ENCODE measurements at regions not wholly inside any gene's neighbourhood (a gene's known extent, or its start where the extent isn't known, plus 50 kb on each side); places are given as distances from the start of the nearest gene placed in this dataset.

GRCh38 chr1:209421186-209421585, 162.3 kb upstream of the CAMK1G start:
- no peak for DNase-seq

GRCh38 chr1:209421978-209422680, 161.4 kb upstream of the CAMK1G start:
- DNase-seq, result no peak

DNA sequence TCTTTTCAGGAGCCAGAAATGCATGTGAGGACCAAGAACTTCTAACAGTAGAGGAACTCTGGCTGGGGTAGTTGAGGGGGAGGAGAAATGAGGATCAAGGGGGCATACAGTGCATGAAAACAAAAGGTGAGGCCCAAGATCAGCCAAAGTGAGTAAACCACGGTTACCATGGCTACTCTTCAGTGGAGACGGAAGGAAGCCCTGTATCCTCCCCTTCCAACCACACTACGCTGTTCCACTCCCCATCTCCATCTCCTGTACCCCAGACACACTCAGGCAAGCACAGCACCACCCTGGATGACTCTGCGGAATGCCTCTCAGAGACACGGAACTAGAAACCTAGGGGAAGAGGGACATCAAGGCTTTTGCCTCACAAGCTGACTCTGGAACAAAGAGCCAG, 157.6 kb upstream of the CAMK1G start:
- no peak for DNase-seq

DNA sequence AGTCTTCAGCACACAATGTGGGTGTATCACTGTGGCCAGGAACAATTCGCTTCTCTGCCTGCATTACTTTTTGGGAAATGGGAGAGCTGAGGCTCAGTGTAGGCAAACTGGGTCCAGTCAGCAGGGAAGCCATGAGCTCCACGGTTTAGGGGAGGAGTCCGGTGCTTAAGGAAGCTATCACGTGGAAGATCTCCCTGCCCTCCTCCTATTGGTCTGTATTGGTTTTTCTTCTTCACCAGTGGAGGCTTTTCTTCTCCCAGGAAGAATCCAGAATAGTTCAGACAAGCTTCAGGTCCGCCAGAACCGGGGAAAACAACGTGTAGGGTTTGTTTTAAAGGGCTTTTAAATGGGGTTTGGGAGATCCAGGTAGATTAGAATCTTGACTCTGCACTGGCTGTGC, 156.2 kb upstream of the CAMK1G start:
- no peak for DNase-seq

- DNase-seq, result no peak
Measured at GRCh38 chr1:209427811-209428210, 155.7 kb upstream of the CAMK1G start.

- DNase-seq, result no peak
Measured at GRCh38 chr1:209428241-209428921, 155.1 kb upstream of the CAMK1G start.

GRCh38 chr1:209429611-209430010, 153.9 kb upstream of the CAMK1G start:
- DNase-seq, result no peak

- DNase-seq, result no peak
Measured at GRCh38 chr1:209430107-209430506, 153.4 kb upstream of the CAMK1G start.

GRCh38 chr1:209430821-209431259, 152.7 kb upstream of the CAMK1G start:
- DNase-seq, result no peak

DNA sequence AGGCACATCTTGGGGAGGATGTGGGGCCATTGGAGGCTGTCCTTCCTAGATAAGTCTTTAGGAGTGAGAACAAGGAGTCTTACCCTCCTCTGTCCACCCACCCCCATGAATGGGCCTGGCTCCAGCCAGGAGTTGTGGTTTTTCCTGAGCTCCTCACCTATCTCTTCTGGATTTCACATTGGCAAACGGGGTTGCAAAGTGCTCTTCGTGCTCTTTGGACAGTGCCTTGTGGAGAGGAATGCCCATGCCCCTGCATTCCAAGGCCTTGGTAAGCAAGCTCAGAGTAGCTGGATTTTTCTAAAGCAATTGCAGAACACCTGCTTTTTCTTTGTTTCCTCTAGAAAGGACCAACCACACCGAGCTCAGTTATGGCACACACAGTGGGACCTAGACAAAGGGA, 152.1 kb upstream of the CAMK1G start:
- DNase-seq, result no peak

GRCh38 chr1:209431813-209432442, 151.6 kb upstream of the CAMK1G start:
- DNase-seq, result no peak

DNA sequence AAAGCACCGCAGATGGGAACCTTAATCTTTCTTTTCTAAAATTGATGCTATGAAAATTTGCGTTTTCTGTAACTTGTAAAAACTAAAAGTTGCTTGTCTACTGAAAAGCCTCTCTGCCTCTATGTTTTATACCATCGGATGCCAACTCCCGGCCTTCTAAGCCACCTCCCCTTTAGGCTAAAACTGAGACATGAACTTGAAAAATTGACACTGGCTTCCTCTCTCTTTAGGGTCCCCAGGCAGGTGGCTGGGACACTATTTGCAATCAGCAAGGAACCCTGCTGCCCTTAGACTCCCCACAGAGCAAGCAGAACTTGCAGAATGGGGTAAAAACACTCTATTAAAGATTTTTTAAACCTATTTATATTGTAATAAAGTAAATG, 151.1 kb upstream of the CAMK1G start:
- DNase-seq, result no peak

GRCh38 chr1:209433649-209434031, 149.9 kb upstream of the CAMK1G start:
- DNase-seq, result no peak

DNA sequence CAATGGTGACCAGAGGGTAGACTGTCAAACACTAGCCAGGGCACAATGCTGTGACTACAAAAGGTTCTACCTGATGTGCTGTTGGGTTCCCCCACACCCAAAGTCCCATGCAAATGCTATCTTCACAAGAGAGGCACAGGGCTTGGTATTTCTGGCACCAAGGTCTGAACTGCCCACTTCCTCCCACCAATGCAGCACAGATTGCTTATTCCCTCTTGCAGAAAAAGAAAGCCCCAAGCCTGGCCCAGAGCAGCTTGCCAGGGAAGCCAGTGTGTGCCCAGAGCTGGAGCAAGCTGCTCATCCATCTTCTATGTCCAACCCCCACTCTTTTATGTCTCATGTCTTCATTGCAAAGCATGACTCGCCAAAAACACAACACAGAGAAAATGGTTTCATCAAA, 149.4 kb upstream of the CAMK1G start:
- no peak for DNase-seq

- no peak for DNase-seq
Measured at GRCh38 chr1:209434631-209435217, 148.8 kb upstream of the CAMK1G start.

DNA sequence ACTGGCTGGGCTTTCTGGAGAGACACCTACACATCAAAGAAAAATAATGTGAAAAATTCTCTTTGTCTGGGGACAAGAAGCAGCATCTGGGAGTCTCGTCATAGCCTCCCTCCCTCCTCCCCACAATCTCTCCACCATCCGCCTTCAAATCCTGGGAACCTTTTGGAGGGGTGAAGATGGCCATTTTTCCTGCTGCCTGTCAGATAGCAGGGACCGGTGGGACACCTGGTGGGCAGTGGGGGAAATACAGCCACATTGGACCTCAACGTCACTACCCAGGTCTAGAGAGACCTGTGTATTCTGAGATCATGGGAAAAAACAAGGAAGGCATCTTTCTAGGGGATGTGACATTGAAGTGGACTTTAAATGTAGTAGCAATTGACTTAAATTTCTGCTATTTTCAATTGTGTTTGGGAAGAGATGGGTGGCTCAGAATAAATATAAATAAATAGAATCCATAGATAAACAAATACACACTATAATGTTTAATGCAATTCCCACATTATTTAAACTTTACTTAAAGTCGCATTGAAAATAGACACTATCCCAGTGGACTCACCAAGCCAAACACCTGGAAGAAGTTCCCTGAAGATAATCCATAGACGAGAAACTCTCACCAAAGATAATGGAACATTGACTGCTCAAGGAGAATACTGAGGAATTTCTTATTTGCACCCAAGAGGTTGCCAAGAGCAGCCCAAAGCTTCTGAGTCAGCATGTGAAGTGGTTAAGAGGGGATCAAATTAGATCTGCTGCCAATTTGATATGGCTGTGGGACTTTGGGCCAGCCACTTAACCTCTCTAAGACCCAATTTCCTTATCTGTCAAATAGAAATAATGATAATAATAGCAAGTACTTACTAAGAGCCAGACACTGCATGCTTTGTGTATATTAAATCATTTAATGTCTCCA, 147.6 kb upstream of the CAMK1G start:
- DNase-seq, result peak in 1 of 5 donors; percentile 16

DNA sequence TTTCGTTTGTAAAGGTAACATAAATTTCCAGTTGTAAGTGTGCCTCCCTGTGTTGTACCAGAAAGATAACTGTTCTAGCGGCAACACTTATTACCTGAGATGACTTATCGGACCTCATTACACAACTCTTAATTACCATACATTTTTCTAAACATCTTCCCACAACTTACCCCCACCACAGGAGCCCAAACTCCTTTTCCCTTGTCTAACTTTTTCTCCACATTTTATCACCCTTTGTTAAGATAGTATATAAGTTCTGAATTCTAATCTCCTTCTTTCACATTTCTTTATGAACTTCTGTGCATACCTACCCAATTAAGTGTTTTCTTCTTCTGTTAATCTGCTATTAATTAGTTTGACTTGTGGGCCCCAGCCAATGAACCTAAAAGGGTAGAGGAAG, 143.7 kb upstream of the CAMK1G start:
- no peak for DNase-seq

DNA sequence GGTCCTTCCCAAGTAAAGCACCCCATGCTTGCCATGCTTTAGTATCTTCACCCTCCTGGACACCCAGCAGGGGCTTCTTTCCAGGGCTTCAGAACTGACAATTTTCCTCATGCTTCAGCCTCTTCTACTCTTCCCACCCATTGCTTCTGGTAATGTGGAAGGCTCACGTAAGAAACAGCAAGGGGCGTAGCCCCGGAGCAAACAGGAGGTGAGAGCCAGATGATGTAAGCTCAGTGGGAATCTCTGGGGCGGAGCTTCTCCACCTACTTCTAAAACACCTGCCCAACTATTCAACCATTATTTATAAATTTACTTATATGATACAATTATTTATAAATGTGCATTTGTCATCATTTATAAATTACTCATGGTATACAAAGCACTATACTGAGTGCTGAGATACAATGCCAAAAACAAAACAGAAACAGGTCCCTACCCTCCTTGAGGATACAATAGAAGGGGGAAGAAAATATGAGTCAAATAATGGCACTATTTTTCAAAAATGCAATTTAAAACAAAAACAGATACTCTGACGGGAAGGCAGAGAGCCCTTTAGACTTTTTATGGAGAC, 140.1 kb upstream of the CAMK1G start:
- no peak for DNase-seq

- DNase-seq, result no peak
Measured at GRCh38 chr1:209443975-209444651, 139.4 kb upstream of the CAMK1G start.

GRCh38 chr1:209444961-209445360, 138.6 kb upstream of the CAMK1G start:
- DNase-seq, result no peak

- no peak for DNase-seq
Measured at GRCh38 chr1:209445576-209445975, 137.9 kb upstream of the CAMK1G start.

DNA sequence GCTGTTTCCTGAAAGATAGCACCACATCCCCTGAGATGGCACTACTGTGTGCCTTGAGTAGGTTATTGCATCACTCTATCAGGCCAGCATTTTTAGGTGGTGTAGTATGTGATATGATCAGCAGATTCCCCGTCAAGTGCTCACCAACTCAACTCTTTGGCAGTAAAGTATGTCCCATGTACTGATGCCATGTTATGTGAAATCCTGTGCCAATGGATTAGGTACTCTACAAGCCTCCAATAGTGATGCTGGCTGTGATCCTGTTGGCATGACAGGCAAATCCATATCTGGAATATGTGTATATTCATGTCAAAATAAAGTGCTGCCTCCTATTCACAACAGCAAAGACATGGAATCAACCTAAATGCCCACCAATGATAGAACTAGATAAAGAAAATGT, 137.2 kb upstream of the CAMK1G start:
- DNase-seq, result no peak
